Transverse colon (tissue), 4 donors: ENCODE measurements at regions not wholly inside any gene's neighbourhood (a gene's known extent, or its start where the extent isn't known, plus 50 kb on each side); places are given as distances from the start of the nearest gene placed in this dataset.

ENCODE experiments used
- DNase-seq: peaks from one replicate; pipeline ENCODE4 v3.0.0-alpha.2; 2019
- H3K27ac ChIP-seq, 4 donors: fragments of 200-600 bp; sonication (generic); 2 replicates each; pipeline ENCODE4 v1.5.1; 2016 to 2018; ENCODE audit warnings: inconsistent platforms in 4 of 4
- H3K27me3 ChIP-seq: fragments of 200-600 bp; sonication (generic); 2 replicates; pipeline ENCODE4 v1.5.1; 2017; ENCODE audit warnings: inconsistent platforms
- H3K36me3 ChIP-seq, 4 donors: fragments of 200-600 bp; sonication (generic); 2 replicates each; pipeline ENCODE4 v1.5.1; 2017 to 2019; ENCODE audit warnings: inconsistent platforms in 4 of 4
- H3K4me1 ChIP-seq, 4 donors: fragments of 200-600 bp; sonication (generic); 2 replicates each; pipeline ENCODE4 v1.5.1; 2017 to 2020; ENCODE audit warnings: inconsistent platforms in 4 of 4
- H3K4me3 ChIP-seq, 4 donors: fragments of 200-600 bp; sonication (generic); 1 replicate in 1 of 4; 2 replicates in 3 of 4; pipeline versions ENCODE4 v1.5.1 to v1.6.1; 2017 to 2019; ENCODE audit warnings: inconsistent platforms in 4 of 4
- H3K9me3 ChIP-seq, 2 donors: fragments of 200-600 bp; sonication (generic); 2 replicates each; pipeline ENCODE4 v1.5.1; 2017 to 2019; ENCODE audit warnings: inconsistent platforms in 2 of 2
- CTCF ChIP-seq, 5 experiments: fragments of 200-600 bp in 3 of 5; fragments of 450-650 bp in 2 of 5; sonication (generic) in 3 of 5; IDR thresholded peaks; 1 replicate in 2 of 5; 2 replicates in 3 of 5; pipeline ENCODE4 v1.5.1; 2016 to 2017; ENCODE audit warnings: antibody characterized with exemption in 5 of 5, inconsistent platforms in 3 of 5, mild to moderate bottlenecking in 2 of 5, moderate library complexity in 1 of 5
- EP300 ChIP-seq: sonication (generic); formaldehyde crosslinking; IDR thresholded peaks from one replicate; pipeline ENCODE4 v1.6.1; 2017; ENCODE audit warnings: antibody characterized with exemption, low read depth
- POLR2A ChIP-seq: fragments of 450-650 bp; IDR thresholded peaks from one replicate; pipeline ENCODE4 v1.6.1; 2016; ENCODE audit warnings: antibody characterized with exemption, mild to moderate bottlenecking, moderate library complexity
- POLR2AphosphoS5 ChIP-seq, 3 donors: sonication (generic); formaldehyde crosslinking; IDR thresholded peaks; one replicate each; pipeline ENCODE4 v1.6.1; 2016; ENCODE audit warnings: antibody characterized with exemption in 3 of 3
- WGBS, 2 donors: methylation state at CpG; one replicate each; pipeline ENCODE4 v1.1.5; 2018; ENCODE audit warnings: low coverage in 1 of 2; 5-methylcytosine and 5-hydroxymethylcytosine counted together
- in situ Hi-C, 4 donors: fragments of 200-750 bp; cut with MboI; loops; one replicate each; pipeline versions ENCODE4 v1.15.0 to v1.15.1; 2017; ENCODE audit warnings: low sequenced_read_pairs in 3 of 4, low pct_ligation_motif_present in 1 of 4, low pct_unique_long_range_greater_than_20kb in 1 of 4
- intact Hi-C: fragments of 100-400 bp; cut with DNase I; formaldehyde crosslinking; loops from one replicate; pipeline ENCODE4 v1.15.1; 2023; ENCODE audit warnings: low total_unique reads

- intact Hi-C loops = no loop called here
- no peak overlapping the region for H3K4me3 ChIP-seq
- H3K9me3 ChIP-seq = peaks cover 0 to 5% of the 10 kb centered on the region in 2 donors
- TF ChIP-seq CTCF (IDR thresholded peaks at IDR 0.05) = no peak
- no peak for TF ChIP-seq POLR2A
- no peak for TF ChIP-seq EP300
- TF ChIP-seq POLR2AphosphoS5 (IDR thresholded peaks at IDR 0.05) = no peak
- H3K4me1 ChIP-seq = no peaks in the 10 kb centered on the region
- WGBS, 2 donors = 38 to 42% methylated on average over 1 of the region's 1 CpG
- no peak overlapping the region for H3K27ac ChIP-seq
- in situ Hi-C loops = no loop called here
- no peaks in the 10 kb centered on the region for H3K27me3 ChIP-seq
- H3K36me3 ChIP-seq = no peaks in the 10 kb centered on the region
- no peak for DNase-seq
Measured at GRCh38 chr3:165568907-165569462, 268.2 kb downstream of the BCHE start.

- no peaks in the 10 kb centered on the region for H3K9me3 ChIP-seq
- H3K4me1 ChIP-seq = no peaks in the 10 kb centered on the region
- no peak for DNase-seq
- intact Hi-C loops (no loop called here), in situ Hi-C loops (no loop called here)
- WGBS, 2 donors = 68 to 100% methylated on average over 2 of the region's 2 CpGs
- no peaks in the 10 kb centered on the region for H3K27me3 ChIP-seq
- TF ChIP-seq POLR2A (no peak), POLR2AphosphoS5 (IDR thresholded peaks at IDR 0.05) (no peak), CTCF (IDR thresholded peaks at IDR 0.05) (no peak), EP300 (no peak)
- H3K4me3 ChIP-seq = no peak overlapping the region
- H3K36me3 ChIP-seq = no peaks in the 10 kb centered on the region
- no peak overlapping the region for H3K27ac ChIP-seq
Measured at GRCh38 chr3:165555785-165556184, 281.4 kb downstream of the BCHE start.

DNA sequence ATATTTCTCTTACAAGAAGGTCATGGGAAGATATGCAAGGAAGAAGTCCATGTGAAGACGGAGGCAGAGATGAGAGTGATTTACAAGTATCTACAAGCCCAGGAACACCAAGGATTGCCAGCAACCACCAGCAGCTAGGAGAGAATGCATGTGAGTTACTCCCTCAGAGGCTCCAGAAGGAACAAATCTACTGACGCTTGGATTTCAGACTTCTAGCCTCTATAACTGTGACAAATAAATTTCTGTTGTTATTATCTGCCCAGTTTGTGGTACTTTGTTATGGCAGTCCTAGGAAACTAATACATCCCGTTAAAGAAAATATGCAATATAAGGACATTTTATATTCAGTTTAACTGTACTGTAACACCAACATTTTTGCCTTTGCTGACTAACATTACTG is 283.9 kb downstream of the BCHE start:
- in situ Hi-C loops = no loop called here

GRCh38 chr3:165549665-165550064 is 287.6 kb downstream of the BCHE start:
- in situ Hi-C loops = no loop called here

More for the DNA sequence above, 283.9 kb downstream of the BCHE start:
- H3K27ac ChIP-seq = no peak overlapping the region
- no peaks in the 10 kb centered on the region for H3K4me1 ChIP-seq
- H3K9me3 ChIP-seq = no peaks in the 10 kb centered on the region
- WGBS, 2 donors = 82 to 100% methylated on average over 2 to 3 of the region's 3 CpGs
- H3K4me3 ChIP-seq = no peak overlapping the region
- no peaks in the 10 kb centered on the region for H3K27me3 ChIP-seq
- no peak for TF ChIP-seq POLR2A
- TF ChIP-seq EP300 = no peak
- no peak for TF ChIP-seq POLR2AphosphoS5 (IDR thresholded peaks at IDR 0.05)
- TF ChIP-seq CTCF (IDR thresholded peaks at IDR 0.05) = no peak
- intact Hi-C loops = no loop called here
- no peaks in the 10 kb centered on the region for H3K36me3 ChIP-seq
- DNase-seq = no peak

More at GRCh38 chr3:165549665-165550064, 287.6 kb downstream of the BCHE start:
- no peak for DNase-seq
- no peaks in the 10 kb centered on the region for H3K36me3 ChIP-seq
- H3K27ac ChIP-seq = no peak overlapping the region
- H3K4me1 ChIP-seq = no peaks in the 10 kb centered on the region
- 62 to 73% methylated on average over 4 to 5 of the region's 5 CpGs for WGBS, 2 donors
- intact Hi-C loops = no loop called here
- no peaks in the 10 kb centered on the region for H3K9me3 ChIP-seq
- H3K27me3 ChIP-seq = no peaks in the 10 kb centered on the region
- TF ChIP-seq POLR2AphosphoS5 (IDR thresholded peaks at IDR 0.05) = no peak
- TF ChIP-seq EP300 = no peak
- no peak for TF ChIP-seq CTCF (IDR thresholded peaks at IDR 0.05)
- TF ChIP-seq POLR2A = no peak
- H3K4me3 ChIP-seq = no peak overlapping the region
